Tibial nerve (tissue), 4 donors: ENCODE measurements at regions not wholly inside any gene's neighbourhood (a gene's known extent, or its start where the extent isn't known, plus 50 kb on each side); places are given as distances from the start of the nearest gene placed in this dataset.

ENCODE experiments used
- DNase-seq, 2 donors: peaks; one replicate each; pipeline ENCODE4 v3.0.0-alpha.2; 2019; ENCODE audit warnings: low spot score in 2 of 2
- H3K27ac ChIP-seq, 4 donors: fragments of 200-600 bp; sonication (generic) in 3 of 4; one replicate each; pipeline ENCODE4 v1.5.1; 2017 to 2019; ENCODE audit warnings: mild to moderate bottlenecking in 1 of 4
- H3K27me3 ChIP-seq, 2 donors: fragments of 200-600 bp; sonication (generic) in 1 of 2; one replicate each; pipeline versions ENCODE4 v1.5.1 to v1.6.0; 2017 to 2019
- H3K36me3 ChIP-seq, 3 donors: fragments of 200-600 bp; sonication (generic); one replicate each; pipeline ENCODE4 v1.5.1; 2018 to 2019
- H3K4me1 ChIP-seq, 4 donors: fragments of 200-600 bp; sonication (generic) in 3 of 4; one replicate each; pipeline ENCODE4 v1.5.1; 2017 to 2019
- H3K4me3 ChIP-seq, 4 donors: fragments of 200-600 bp; sonication (generic) in 3 of 4; one replicate each; pipeline ENCODE4 v1.5.1; 2017 to 2019; ENCODE audit warnings: mild to moderate bottlenecking in 1 of 4, moderate library complexity in 1 of 4
- H3K9me3 ChIP-seq, 4 donors: fragments of 200-600 bp; sonication (generic) in 3 of 4; one replicate each; pipeline ENCODE4 v1.5.1; 2017 to 2019
- CTCF ChIP-seq, 5 experiments: fragments of 200-600 bp in 3 of 5; fragments of 450-650 bp in 2 of 5; sonication (generic) in 3 of 5; IDR thresholded peaks; one replicate each; pipeline ENCODE4 v1.5.1; 2016 to 2019; ENCODE audit warnings: antibody characterized with exemption in 5 of 5, mild to moderate bottlenecking in 3 of 5, moderate library complexity in 2 of 5
- EP300 ChIP-seq, 2 donors: sonication (generic); formaldehyde crosslinking; IDR thresholded peaks; one replicate each; pipeline ENCODE4 v1.6.1; 2017; ENCODE audit warnings: antibody characterized with exemption in 2 of 2, mild to moderate bottlenecking in 1 of 2
- POLR2A ChIP-seq, 2 donors: fragments of 450-650 bp; IDR thresholded peaks; one replicate each; pipeline ENCODE4 v1.6.1; 2017; ENCODE audit warnings: antibody characterized with exemption in 2 of 2, mild to moderate bottlenecking in 2 of 2, moderate library complexity in 2 of 2
- WGBS, 2 donors: methylation state at CpG; one replicate each; pipeline ENCODE4 v1.1.5; 2018; 5-methylcytosine and 5-hydroxymethylcytosine counted together

GRCh38 chr6:82441047-82441855, 77.6 kb downstream of the TPBG start:
- Histone ChIP-seq H3K27me3 (no peaks in the 10 kb centered on the region), H3K27ac (no peak overlapping the region), H3K9me3 (no peaks in the 10 kb centered on the region), H3K4me1 (no peaks in the 10 kb centered on the region), H3K4me3 (no peak overlapping the region), H3K36me3 (no peaks in the 10 kb centered on the region)
- no peak for TF ChIP-seq CTCF (IDR thresholded peaks at IDR 0.05)
- no peak for TF ChIP-seq POLR2A (IDR thresholded peaks at IDR 0.05)
- no peak for TF ChIP-seq EP300 (IDR thresholded peaks at IDR 0.05)
- 79 to 87% methylated on average over 3 of the region's 3 CpGs for WGBS, 2 donors
- no peak for DNase-seq

- no peak for DNase-seq
- Histone ChIP-seq H3K4me3 (no peak overlapping the region), H3K36me3 (no peaks in the 10 kb centered on the region), H3K9me3 (no peaks in the 10 kb centered on the region), H3K27me3 (no peaks in the 10 kb centered on the region), H3K27ac (no peak overlapping the region), H3K4me1 (no peaks in the 10 kb centered on the region)
- no peak for TF ChIP-seq CTCF (IDR thresholded peaks at IDR 0.05)
- no peak for TF ChIP-seq POLR2A (IDR thresholded peaks at IDR 0.05)
- 80 to 81% methylated on average over 7 of the region's 7 CpGs for WGBS, 2 donors
Observed at GRCh38 chr6:82442061-82442719, 78.6 kb downstream of the TPBG start.

- Histone ChIP-seq H3K27ac (no peak overlapping the region), H3K27me3 (no peaks in the 10 kb centered on the region), H3K36me3 (no peaks in the 10 kb centered on the region), H3K4me1 (no peaks in the 10 kb centered on the region), H3K9me3 (peaks cover 0 to 31% (median 3%) of the 10 kb centered on the region in 4 donors), H3K4me3 (no peak overlapping the region)
- DNase-seq, result no peak
- TF ChIP-seq POLR2A (IDR thresholded peaks at IDR 0.05), result no peak
- no peak for TF ChIP-seq CTCF (IDR thresholded peaks at IDR 0.05)
- TF ChIP-seq EP300 (IDR thresholded peaks at IDR 0.05), result no peak
Observed at GRCh38 chr6:82458147-82458546, 94.5 kb downstream of the TPBG start.

- no peaks in the 10 kb centered on the region for H3K27me3 ChIP-seq
- no peak for DNase-seq
- H3K4me1 ChIP-seq, result no peaks in the 10 kb centered on the region
- H3K4me3 ChIP-seq, result no peak overlapping the region
- no peaks in the 10 kb centered on the region for H3K36me3 ChIP-seq
- WGBS, 2 donors, result 81 to 87% methylated on average over 2 of the region's 2 CpGs
- no peak overlapping the region for H3K27ac ChIP-seq
- peaks cover 0 to 27% (median 3%) of the 10 kb centered on the region in 4 donors for H3K9me3 ChIP-seq
- TF ChIP-seq POLR2A (IDR thresholded peaks at IDR 0.05), result no peak
- TF ChIP-seq CTCF (IDR thresholded peaks at IDR 0.05), result no peak
- no peak for TF ChIP-seq EP300 (IDR thresholded peaks at IDR 0.05)
Observed at GRCh38 chr6:82458705-82459104, 95.1 kb downstream of the TPBG start.

GRCh38 chr6:82461536-82461935, 97.9 kb downstream of the TPBG start:
- 79 to 81% methylated on average over 1 of the region's 1 CpG for WGBS, 2 donors
- H3K36me3 ChIP-seq, result no peaks in the 10 kb centered on the region
- no peaks in the 10 kb centered on the region for H3K27me3 ChIP-seq
- peaks cover 0 to 10% (median 2%) of the 10 kb centered on the region in 4 donors for H3K9me3 ChIP-seq
- no peaks in the 10 kb centered on the region for H3K4me1 ChIP-seq
- no peak overlapping the region for H3K27ac ChIP-seq
- no peak overlapping the region for H3K4me3 ChIP-seq
- DNase-seq, result no peak
- TF ChIP-seq EP300 (IDR thresholded peaks at IDR 0.05) (no peak), CTCF (IDR thresholded peaks at IDR 0.05) (no peak), POLR2A (IDR thresholded peaks at IDR 0.05) (no peak)
